ENCODE measurements at regions not wholly inside any gene's neighbourhood (a gene's known extent, or its start where the extent isn't known, plus 50 kb on each side); places are given as distances from the start of the nearest gene placed in this dataset.

DNA sequence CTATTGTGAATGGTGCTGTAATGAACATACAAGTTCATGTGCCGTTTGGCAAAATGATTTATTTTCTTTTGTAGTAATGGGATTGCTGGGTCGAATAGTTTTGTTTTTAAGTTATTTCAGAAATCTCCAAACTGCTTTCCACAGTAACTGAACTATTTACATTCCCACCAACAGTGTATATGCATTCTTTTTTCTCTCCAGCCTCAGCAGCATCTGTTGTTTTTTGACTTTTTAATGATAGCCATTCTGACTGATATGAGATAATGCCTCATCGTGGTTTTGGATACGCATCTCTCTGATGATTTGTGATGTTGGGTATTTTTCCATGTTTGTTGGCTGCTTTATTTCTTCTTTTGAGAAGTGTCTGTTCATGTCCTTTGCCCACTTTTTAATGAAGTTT, 246.3 kb upstream of the ADGRL3 start:
- H3K27me3 ChIP-seq (replicated peaks; ENCODE audit: insufficient read depth, low read depth, low read length, poor library complexity): no peaks in the 10 kb centered on the region
- BruUV-seq (replicated peaks): no TSS peak
- H3K36me3 ChIP-seq (ENCODE audit: insufficient read depth, low read length, poor library complexity, severe bottlenecking): no peaks in the 10 kb centered on the region
- H3K4me3 ChIP-seq (ENCODE audit: low read depth, low read length, poor library complexity, severe bottlenecking): no peak overlapping the region
- POLR2A ChIA-PET (ENCODE audit: low non-redundant PET): no interaction called here
- no peaks in the 10 kb centered on the region for H3K9me3 ChIP-seq (ENCODE audit: low read depth, low read length, poor library complexity, severe bottlenecking)
- no peaks in the 10 kb centered on the region for H3K4me1 ChIP-seq (ENCODE audit: insufficient read depth, low read length, poor library complexity, severe bottlenecking)
- intact Hi-C loops (cut with micrococcal nuclease; ENCODE audit: unreplicated experiment): no loop called here
- TF ChIP-seq EZH2 (IDR thresholded peaks at IDR 0.05; ENCODE audit: borderline replicate concordance, low read depth, low read length, poor library complexity, severe bottlenecking) (no peak), CTCF (conservative IDR thresholded peaks at IDR 0.05; ENCODE audit: low read depth, low read length) (no peak)
- H3K27ac ChIP-seq (ENCODE audit: low read depth, low read length, poor library complexity, severe bottlenecking): no peak overlapping the region
- no peak for DNase-seq (ENCODE audit: low spot score)
- CTCF ChIA-PET: no interaction called here

DNA sequence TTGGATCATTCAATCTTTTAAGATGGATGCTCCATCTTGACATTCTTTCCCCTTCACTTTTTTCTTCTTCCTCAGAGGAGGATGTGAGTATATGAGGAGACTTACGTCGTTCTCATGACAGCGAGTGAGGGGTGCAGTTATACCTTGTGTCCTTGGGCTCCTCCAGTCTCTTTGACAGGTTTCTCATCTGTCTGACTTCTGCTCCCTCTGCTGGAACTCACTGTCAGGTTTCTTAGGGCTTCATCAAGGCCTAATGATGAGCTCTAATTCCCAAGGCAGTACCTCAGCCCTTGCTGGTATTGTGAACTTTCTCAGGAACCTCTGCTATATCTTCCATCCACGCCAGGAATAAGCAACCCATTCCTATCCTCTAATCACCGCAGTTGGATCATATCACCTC, 237.8 kb upstream of the ADGRL3 start:
- Histone ChIP-seq H3K27me3 (replicated peaks; ENCODE audit: insufficient read depth, low read depth, low read length, poor library complexity) (no peaks in the 10 kb centered on the region), H3K36me3 (ENCODE audit: insufficient read depth, low read length, poor library complexity, severe bottlenecking) (no peaks in the 10 kb centered on the region), H3K4me1 (ENCODE audit: insufficient read depth, low read length, poor library complexity, severe bottlenecking) (no peaks in the 10 kb centered on the region), H3K4me3 (ENCODE audit: low read depth, low read length, poor library complexity, severe bottlenecking) (no peak overlapping the region), H3K27ac (ENCODE audit: low read depth, low read length, poor library complexity, severe bottlenecking) (no peak overlapping the region), H3K9me3 (ENCODE audit: low read depth, low read length, poor library complexity, severe bottlenecking) (no peaks in the 10 kb centered on the region)
- TF ChIP-seq CTCF (conservative IDR thresholded peaks at IDR 0.05; ENCODE audit: low read depth, low read length) (no peak), EZH2 (IDR thresholded peaks at IDR 0.05; ENCODE audit: borderline replicate concordance, low read depth, low read length, poor library complexity, severe bottlenecking) (no peak)
- no peak for DNase-seq (ENCODE audit: low spot score)
- CTCF ChIA-PET: no interaction called here
- no TSS peak for BruUV-seq (replicated peaks)
- intact Hi-C loops (cut with micrococcal nuclease; ENCODE audit: unreplicated experiment): no loop called here
- POLR2A ChIA-PET (ENCODE audit: low non-redundant PET): no interaction called here

DNA sequence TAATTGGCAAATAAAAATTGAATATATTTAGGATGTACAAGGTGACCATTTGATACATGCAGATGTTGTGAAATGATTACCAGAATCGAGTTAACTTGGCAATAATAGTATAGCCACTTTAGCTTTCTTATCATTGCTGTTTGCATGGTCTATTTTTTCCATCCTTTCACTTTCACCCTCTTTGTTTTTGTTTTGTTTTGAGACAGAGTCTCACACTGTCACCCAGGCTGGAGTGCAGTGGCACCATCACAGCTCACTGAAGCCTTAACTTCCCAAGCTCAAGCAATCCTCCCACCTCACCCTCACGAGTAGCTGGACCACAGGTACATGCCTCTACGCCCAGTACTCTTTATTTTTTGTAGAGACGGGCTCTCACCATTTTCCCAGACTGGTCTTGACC, 218.6 kb upstream of the ADGRL3 start:
- TF ChIP-seq CTCF (conservative IDR thresholded peaks at IDR 0.05; ENCODE audit: low read depth, low read length) (no peak), EZH2 (IDR thresholded peaks at IDR 0.05; ENCODE audit: borderline replicate concordance, low read depth, low read length, poor library complexity, severe bottlenecking) (no peak)
- no peaks in the 10 kb centered on the region for H3K4me1 ChIP-seq (ENCODE audit: insufficient read depth, low read length, poor library complexity, severe bottlenecking)
- no peaks in the 10 kb centered on the region for H3K9me3 ChIP-seq (ENCODE audit: low read depth, low read length, poor library complexity, severe bottlenecking)
- intact Hi-C loops (cut with micrococcal nuclease; ENCODE audit: unreplicated experiment): no loop called here
- no TSS peak for BruUV-seq (replicated peaks)
- no peaks in the 10 kb centered on the region for H3K36me3 ChIP-seq (ENCODE audit: insufficient read depth, low read length, poor library complexity, severe bottlenecking)
- H3K27ac ChIP-seq (ENCODE audit: low read depth, low read length, poor library complexity, severe bottlenecking): no peak overlapping the region
- no peak for DNase-seq (ENCODE audit: low spot score)
- ChIA-PET POLR2A (ENCODE audit: low non-redundant PET) (no interaction called here), CTCF (no interaction called here)
- no peaks in the 10 kb centered on the region for H3K27me3 ChIP-seq (replicated peaks; ENCODE audit: insufficient read depth, low read depth, low read length, poor library complexity)
- H3K4me3 ChIP-seq (ENCODE audit: low read depth, low read length, poor library complexity, severe bottlenecking): no peak overlapping the region
